HepG2 (cell line): ENCODE measurements at regions not wholly inside any gene's neighbourhood (a gene's known extent, or its start where the extent isn't known, plus 50 kb on each side); places are given as distances from the start of the nearest gene placed in this dataset.

Source experiments
- ATAC-seq: fragments of 200-7000 bp; cut with Tn5 transposase; 3 replicates; pipeline ENCODE4 v1.9.1; 2020; ENCODE audit warnings: mild to moderate bottlenecking, moderate library complexity
- BruUV-seq: library from RNA; stranded (reverse); fragments of 400-500 nt; replicated peaks from 2 replicates; lab custom pipeline; 2021; lab: Mats Ljungman, UMichigan
- CTCF ChIA-PET: fragments of 300-600 bp; formaldehyde crosslinking; extraction: SDS; loops from one replicate; lab custom pipeline; 2021; ENCODE audit warnings: low total read pairs, inconsistent platforms, low intra/inter-chr PET ratio; lab: Yijun Ruan, JAX
- POLR2A ChIA-PET: fragments of 350-600 bp; sonication (Branson Sonifier 250); formaldehyde crosslinking; loops from one replicate; lab custom pipeline; 2020; ENCODE audit warnings: antibody characterized with exemption, inconsistent platforms; lab: Yijun Ruan, JAX
- DNase-seq: peaks from one replicate; pipeline ENCODE4 v3.0.0-alpha.2; 2015; ENCODE audit warnings: low spot score
- FAIRE-seq: peaks from 3 replicates; lab custom pipeline; 2011; peaks lifted over from hg19 to GRCh38; lab: Jason Lieb, UNC
- H2AFZ ChIP-seq: one replicate; pipeline ENCODE4 v1.6.1; 2011; ENCODE audit warnings: low read length, inconsistent platforms
- H3K27ac ChIP-seq: fragments of 300-600 bp; 3 replicates; pipeline ENCODE4 v1.8.0; 2011; ENCODE audit warnings: mixed run types, mild to moderate bottlenecking, mixed read lengths, low read length, inconsistent platforms; ENCODE audit not compliant: insufficient read depth; ENCODE audit errors: extremely low read length
- H3K27me3 ChIP-seq, 2 experiments: fragments of 200-600 bp in 1 of 2; 2 replicates in 1 of 2; 3 replicates in 1 of 2; pipeline versions ENCODE4 v1.6.0 to v1.8.0; 2011; ENCODE audit warnings: low read length in 2 of 2, mild to moderate bottlenecking in 2 of 2, moderate library complexity in 2 of 2, inconsistent platforms in 1 of 2; ENCODE audit not compliant: insufficient read depth in 2 of 2, control insufficient read depth in 1 of 2
- H3K36me3 ChIP-seq, 2 experiments: fragments of 200-600 bp in 1 of 2; replicated peaks in 1 of 2; 2 replicates in 1 of 2; 3 replicates in 1 of 2; pipeline versions ENCODE4 v1.5.1 to v1.8.0; 2011; ENCODE audit warnings: low read length in 2 of 2, inconsistent platforms in 1 of 2; ENCODE audit not compliant: insufficient read depth in 2 of 2, control insufficient read depth in 1 of 2
- H3K4me1 ChIP-seq: 2 replicates; pipeline ENCODE4 v1.5.1; 2012; ENCODE audit warnings: low read length, inconsistent platforms; ENCODE audit not compliant: insufficient read depth
- H3K4me2 ChIP-seq: 2 replicates; pipeline ENCODE4 v1.6.0; 2011; ENCODE audit warnings: low read depth, low read length, inconsistent platforms
- H3K4me3 ChIP-seq, 3 experiments: fragments of 200-600 bp in 1 of 3; sonication (generic), shearing (Covaris generic) in 1 of 3; replicated peaks in 1 of 3; 2 replicates each; pipeline ENCODE4 v1.5.1; 2011 to 2016; ENCODE audit warnings: low read length in 3 of 3, inconsistent platforms in 2 of 3, low read depth in 2 of 3, mild to moderate bottlenecking in 2 of 3, control low read depth in 1 of 3, mixed read lengths in 1 of 3; ENCODE audit not compliant: insufficient read depth in 1 of 3
- H3K79me2 ChIP-seq: one replicate; pipeline ENCODE4 v1.6.1; 2011; ENCODE audit warnings: low read length, inconsistent platforms; ENCODE audit not compliant: insufficient read depth
- H3K9ac ChIP-seq: 2 replicates; pipeline ENCODE4 v1.6.0; 2011; ENCODE audit warnings: mild to moderate bottlenecking, low read depth, low read length, inconsistent platforms; ENCODE audit not compliant: insufficient read depth
- H3K9me3 ChIP-seq: 2 replicates; pipeline ENCODE4 v1.5.1; 2012; ENCODE audit warnings: mild to moderate bottlenecking, low read length
- H4K20me1 ChIP-seq: 2 replicates; pipeline ENCODE4 v1.6.0; 2011; ENCODE audit warnings: inconsistent platforms, mild to moderate bottlenecking, low read length, moderate library complexity; ENCODE audit not compliant: insufficient read depth
- MED1 ChIP-seq: sonication (generic); formaldehyde crosslinking; IDR thresholded peaks from 2 replicates; pipeline ENCODE4 v1.4.0; 2020; ENCODE audit warnings: missing genetic modification reagents
- NR2C2 ChIP-seq: sonication (generic); formaldehyde crosslinking; IDR thresholded peaks from 2 replicates; pipeline ENCODE4 v1.4.0; 2020; ENCODE audit warnings: missing genetic modification reagents, mild to moderate bottlenecking, moderate library complexity, borderline replicate concordance
- ZNF672 ChIP-seq: sonication (generic); formaldehyde crosslinking; IDR thresholded peaks from 2 replicates; pipeline ENCODE4 v1.8.1; 2022; ENCODE audit warnings: missing genetic modification reagents
- WGBS: methylation state at CpG from one replicate; pipeline ENCODE4 v1.1.6; 2017; ENCODE audit warnings: low lambda C conversion rate; 5-methylcytosine and 5-hydroxymethylcytosine counted together
- in situ Hi-C: cut with HindIII; loops from 2 replicates; pipeline ENCODE4 v1.10.0; 2017; ENCODE audit warnings: low pct_unique_long_range_greater_than_20kb; ENCODE audit not compliant: extremely low pct_ligation_motif_present
- intact Hi-C: fragments of 100-400 bp; cut with micrococcal nuclease; formaldehyde crosslinking; loops from one replicate; pipeline ENCODE4 v1.10.0; 2022; ENCODE audit not compliant: unreplicated experiment
- TF ChIP-seq, protein P1 (sequence below): sonication (generic); formaldehyde crosslinking; IDR thresholded peaks from 2 replicates; pipeline ENCODE4 v1.5.1; 2020; ENCODE audit warnings: mild to moderate bottlenecking, missing genetic modification reagents, moderate library complexity
- TF ChIP-seq, protein P2 (sequence below): sonication (generic); formaldehyde crosslinking; IDR thresholded peaks from 2 replicates; pipeline ENCODE4 v1.5.1; 2020; ENCODE audit warnings: missing genetic modification reagents, mild to moderate bottlenecking, borderline replicate concordance
- TF ChIP-seq, protein P3 (sequence below): sonication (generic); formaldehyde crosslinking; IDR thresholded peaks from one replicate; pipeline ENCODE4 v1.5.1; 2020; ENCODE audit warnings: mild to moderate bottlenecking, missing genetic modification reagents; ENCODE audit errors: not compliant biosample characterization

DNA sequence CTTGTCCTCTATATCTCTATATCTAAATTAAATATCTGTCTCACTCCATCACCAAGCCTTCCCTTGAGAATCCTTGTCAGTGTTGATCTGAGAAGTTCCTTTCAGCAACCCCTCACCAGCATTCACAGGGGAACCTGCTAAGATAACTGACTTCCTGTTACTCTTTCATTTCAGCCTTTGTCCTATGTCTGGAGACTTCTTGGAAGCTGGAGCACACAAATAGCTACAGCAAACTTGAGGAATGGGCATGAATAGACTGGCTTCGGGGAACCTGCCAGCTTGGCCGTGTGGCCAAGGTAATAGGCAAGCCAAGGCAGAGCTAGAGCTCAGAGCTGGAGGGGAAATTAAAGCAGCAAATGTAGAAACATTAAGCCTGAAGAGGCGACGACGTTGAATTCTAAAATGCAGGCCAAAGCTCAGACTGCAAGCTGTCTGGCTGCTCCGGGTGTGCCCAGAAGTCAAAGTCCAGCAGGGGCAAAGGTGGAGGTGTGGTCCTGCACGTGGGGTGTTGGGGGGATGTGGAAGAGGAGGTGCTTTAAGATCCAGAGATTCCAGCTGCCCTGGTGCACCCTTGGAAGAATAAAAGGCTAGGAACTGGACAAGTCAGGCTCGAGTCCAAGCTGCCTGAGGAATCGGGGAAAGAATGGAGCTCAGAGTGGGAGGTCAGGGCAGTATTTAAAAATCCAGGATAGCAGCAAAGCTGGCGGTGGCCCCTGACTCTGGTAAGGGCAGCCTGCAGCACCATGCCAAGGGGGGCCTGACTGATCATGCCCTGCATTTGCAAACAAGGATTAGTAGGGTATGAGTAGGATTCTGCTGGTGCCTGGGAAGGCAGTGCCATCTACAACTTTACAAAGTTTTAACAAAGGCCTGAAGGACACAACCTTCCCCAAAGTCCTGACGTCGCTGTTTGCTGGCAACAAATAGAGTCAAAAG lies 185.0 kb upstream of the SGK1 start (continued):
- TF ChIP-seq, protein P1, sequence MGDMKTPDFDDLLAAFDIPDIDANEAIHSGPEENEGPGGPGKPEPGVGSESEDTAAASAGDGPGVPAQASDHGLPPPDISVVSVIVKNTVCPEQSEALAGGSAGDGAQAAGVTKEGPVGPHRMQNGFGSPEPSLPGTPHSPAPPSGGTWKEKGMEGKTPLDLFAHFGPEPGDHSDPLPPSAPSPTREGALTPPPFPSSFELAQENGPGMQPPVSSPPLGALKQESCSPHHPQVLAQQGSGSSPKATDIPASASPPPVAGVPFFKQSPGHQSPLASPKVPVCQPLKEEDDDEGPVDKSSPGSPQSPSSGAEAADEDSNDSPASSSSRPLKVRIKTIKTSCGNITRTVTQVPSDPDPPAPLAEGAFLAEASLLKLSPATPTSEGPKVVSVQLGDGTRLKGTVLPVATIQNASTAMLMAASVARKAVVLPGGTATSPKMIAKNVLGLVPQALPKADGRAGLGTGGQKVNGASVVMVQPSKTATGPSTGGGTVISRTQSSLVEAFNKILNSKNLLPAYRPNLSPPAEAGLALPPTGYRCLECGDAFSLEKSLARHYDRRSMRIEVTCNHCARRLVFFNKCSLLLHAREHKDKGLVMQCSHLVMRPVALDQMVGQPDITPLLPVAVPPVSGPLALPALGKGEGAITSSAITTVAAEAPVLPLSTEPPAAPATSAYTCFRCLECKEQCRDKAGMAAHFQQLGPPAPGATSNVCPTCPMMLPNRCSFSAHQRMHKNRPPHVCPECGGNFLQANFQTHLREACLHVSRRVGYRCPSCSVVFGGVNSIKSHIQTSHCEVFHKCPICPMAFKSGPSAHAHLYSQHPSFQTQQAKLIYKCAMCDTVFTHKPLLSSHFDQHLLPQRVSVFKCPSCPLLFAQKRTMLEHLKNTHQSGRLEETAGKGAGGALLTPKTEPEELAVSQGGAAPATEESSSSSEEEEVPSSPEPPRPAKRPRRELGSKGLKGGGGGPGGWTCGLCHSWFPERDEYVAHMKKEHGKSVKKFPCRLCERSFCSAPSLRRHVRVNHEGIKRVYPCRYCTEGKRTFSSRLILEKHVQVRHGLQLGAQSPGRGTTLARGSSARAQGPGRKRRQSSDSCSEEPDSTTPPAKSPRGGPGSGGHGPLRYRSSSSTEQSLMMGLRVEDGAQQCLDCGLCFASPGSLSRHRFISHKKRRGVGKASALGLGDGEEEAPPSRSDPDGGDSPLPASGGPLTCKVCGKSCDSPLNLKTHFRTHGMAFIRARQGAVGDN (CRISPR knock-in tag), result no peak; the same call in 1 of the 2 replicates
- TF ChIP-seq NR2C2 (CRISPR knock-in tag), result peak; percentile 37; the same call in 1 of the 2 replicates
- TF ChIP-seq, protein P2, sequence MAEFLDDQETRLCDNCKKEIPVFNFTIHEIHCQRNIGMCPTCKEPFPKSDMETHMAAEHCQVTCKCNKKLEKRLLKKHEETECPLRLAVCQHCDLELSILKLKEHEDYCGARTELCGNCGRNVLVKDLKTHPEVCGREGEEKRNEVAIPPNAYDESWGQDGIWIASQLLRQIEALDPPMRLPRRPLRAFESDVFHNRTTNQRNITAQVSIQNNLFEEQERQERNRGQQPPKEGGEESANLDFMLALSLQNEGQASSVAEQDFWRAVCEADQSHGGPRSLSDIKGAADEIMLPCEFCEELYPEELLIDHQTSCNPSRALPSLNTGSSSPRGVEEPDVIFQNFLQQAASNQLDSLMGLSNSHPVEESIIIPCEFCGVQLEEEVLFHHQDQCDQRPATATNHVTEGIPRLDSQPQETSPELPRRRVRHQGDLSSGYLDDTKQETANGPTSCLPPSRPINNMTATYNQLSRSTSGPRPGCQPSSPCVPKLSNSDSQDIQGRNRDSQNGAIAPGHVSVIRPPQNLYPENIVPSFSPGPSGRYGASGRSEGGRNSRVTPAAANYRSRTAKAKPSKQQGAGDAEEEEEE (CRISPR knock-in tag), result 0 out of 2 replicates have a peak, but pooled peaks have one; percentile 28
- TF ChIP-seq MED1 (CRISPR knock-in tag), result no peak

DNA sequence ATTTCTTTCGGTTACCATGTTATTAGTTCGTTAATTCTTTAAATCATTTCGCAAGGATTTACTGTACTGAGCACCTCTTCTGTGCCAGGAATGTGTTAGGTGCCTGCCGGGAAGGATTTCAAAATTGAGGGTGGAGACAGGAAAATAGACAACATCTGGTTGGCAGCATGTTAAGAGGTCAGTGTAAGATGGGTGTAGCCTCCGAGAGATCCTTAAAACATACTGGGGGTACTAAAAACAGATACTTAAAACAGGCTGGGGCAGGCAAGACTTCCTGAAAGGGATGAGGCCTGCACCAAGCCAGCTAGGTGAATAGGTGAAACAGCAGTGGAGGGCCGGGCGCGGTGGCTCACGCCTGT lies 178.0 kb upstream of the SGK1 start:
- Histone ChIP-seq H3K9me3 (no peaks in the 10 kb centered on the region), H2AFZ (no peak overlapping the region), H3K36me3 (no peaks in the 10 kb centered on the region), H3K9ac (no peak overlapping the region), H3K79me2 (no peaks in the 10 kb centered on the region), H3K4me2 (no peak overlapping the region), H3K4me3 (no peak overlapping the region), H3K27ac (no peak overlapping the region), H4K20me1 (no peaks in the 10 kb centered on the region), H3K4me1 (no peaks in the 10 kb centered on the region), H3K27me3 (no peaks in the 10 kb centered on the region; a peak in 1 of 5 replicates)
- no TSS peak for BruUV-seq
- ATAC-seq (no peak), DNase-seq (no peak), FAIRE-seq (no peak)
- in situ Hi-C loops (no loop called here), intact Hi-C loops (no loop called here)
- POLR2A ChIA-PET, result no interaction called here
- WGBS, result 51% methylated on average over 9 of the region's 9 CpGs
- CTCF ChIA-PET, result no interaction called here
- TF ChIP-seq, protein P3, sequence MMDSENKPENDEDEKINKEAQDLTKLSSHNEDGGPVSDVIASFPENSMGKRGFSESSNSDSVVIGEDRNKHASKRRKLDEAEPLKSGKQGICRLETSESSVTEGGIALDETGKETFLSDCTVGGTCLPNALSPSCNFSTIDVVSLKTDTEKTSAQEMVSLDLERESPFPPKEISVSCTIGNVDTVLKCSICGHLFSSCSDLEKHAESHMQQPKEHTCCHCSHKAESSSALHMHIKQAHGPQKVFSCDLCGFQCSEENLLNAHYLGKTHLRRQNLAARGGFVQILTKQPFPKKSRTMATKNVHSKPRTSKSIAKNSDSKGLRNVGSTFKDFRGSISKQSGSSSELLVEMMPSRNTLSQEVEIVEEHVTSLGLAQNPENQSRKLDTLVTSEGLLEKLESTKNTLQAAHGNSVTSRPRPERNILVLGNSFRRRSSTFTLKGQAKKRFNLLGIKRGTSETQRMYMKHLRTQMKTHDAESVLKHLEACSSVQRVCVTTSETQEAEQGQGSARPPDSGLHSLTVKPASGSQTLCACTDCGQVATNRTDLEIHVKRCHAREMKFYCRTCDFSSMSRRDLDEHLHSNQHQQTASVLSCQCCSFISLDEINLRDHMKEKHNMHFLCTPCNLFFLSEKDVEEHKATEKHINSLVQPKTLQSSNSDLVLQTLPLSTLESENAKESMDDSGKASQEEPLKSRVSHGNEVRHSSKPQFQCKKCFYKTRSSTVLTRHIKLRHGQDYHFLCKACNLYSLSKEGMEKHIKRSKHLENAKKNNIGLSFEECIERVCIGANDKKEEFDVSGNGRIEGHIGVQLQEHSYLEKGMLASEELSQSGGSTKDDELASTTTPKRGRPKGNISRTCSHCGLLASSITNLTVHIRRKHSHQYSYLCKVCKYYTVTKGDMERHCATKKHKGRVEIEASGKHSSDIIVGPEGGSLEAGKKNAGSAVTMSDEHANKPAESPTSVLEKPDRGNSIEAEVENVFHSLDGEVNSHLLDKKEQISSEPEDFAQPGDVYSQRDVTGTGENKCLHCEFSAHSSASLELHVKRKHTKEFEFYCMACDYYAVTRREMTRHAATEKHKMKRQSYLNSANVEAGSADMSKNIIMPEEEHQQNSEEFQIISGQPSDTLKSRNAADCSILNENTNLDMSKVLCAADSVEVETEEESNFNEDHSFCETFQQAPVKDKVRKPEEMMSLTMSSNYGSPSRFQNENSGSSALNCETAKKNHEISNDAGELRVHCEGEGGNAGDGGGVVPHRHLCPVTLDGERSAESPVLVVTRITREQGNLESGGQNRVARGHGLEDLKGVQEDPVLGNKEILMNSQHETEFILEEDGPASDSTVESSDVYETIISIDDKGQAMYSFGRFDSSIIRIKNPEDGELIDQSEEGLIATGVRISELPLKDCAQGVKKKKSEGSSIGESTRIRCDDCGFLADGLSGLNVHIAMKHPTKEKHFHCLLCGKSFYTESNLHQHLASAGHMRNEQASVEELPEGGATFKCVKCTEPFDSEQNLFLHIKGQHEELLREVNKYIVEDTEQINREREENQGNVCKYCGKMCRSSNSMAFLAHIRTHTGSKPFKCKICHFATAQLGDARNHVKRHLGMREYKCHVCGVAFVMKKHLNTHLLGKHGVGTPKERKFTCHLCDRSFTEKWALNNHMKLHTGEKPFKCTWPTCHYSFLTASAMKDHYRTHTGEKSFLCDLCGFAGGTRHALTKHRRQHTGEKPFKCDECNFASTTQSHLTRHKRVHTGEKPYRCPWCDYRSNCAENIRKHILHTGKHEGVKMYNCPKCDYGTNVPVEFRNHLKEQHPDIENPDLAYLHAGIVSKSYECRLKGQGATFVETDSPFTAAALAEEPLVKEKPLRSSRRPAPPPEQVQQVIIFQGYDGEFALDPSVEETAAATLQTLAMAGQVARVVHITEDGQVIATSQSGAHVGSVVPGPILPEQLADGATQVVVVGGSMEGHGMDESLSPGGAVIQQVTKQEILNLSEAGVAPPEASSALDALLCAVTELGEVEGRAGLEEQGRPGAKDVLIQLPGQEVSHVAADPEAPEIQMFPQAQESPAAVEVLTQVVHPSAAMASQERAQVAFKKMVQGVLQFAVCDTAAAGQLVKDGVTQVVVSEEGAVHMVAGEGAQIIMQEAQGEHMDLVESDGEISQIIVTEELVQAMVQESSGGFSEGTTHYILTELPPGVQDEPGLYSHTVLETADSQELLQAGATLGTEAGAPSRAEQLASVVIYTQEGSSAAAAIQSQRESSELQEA, result no peak
- TF ChIP-seq ZNF672 (CRISPR knock-in tag), result no peak
